Neural progenitor cell (in vitro differentiated cells): ENCODE measurements at regions not wholly inside any gene's neighbourhood (a gene's known extent, or its start where the extent isn't known, plus 50 kb on each side); places are given as distances from the start of the nearest gene placed in this dataset.

Experiments
- EZH2 ChIP-seq: fragments of 200-600 bp; sonication (generic); IDR thresholded peaks from 2 replicates; pipeline ENCODE4 v1.6.1; 2017; ENCODE audit warnings: antibody characterized with exemption, mild to moderate bottlenecking, moderate library complexity
- EZH2phosphoT487 ChIP-seq: fragments of 200-600 bp; sonication (generic); IDR thresholded peaks from 2 replicates; pipeline ENCODE4 v1.6.1; 2017; ENCODE audit warnings: antibody characterized with exemption
- TF ChIP-seq, protein P1 (sequence below): fragments of 200-600 bp; sonication (generic); IDR thresholded peaks from 2 replicates; pipeline ENCODE4 v1.5.1; 2017; ENCODE audit warnings: antibody characterized with exemption, mild to moderate bottlenecking

GRCh38 chr4:71167083-71167482, 171.7 kb upstream of the SLC4A4 start:
- TF ChIP-seq, protein P1, sequence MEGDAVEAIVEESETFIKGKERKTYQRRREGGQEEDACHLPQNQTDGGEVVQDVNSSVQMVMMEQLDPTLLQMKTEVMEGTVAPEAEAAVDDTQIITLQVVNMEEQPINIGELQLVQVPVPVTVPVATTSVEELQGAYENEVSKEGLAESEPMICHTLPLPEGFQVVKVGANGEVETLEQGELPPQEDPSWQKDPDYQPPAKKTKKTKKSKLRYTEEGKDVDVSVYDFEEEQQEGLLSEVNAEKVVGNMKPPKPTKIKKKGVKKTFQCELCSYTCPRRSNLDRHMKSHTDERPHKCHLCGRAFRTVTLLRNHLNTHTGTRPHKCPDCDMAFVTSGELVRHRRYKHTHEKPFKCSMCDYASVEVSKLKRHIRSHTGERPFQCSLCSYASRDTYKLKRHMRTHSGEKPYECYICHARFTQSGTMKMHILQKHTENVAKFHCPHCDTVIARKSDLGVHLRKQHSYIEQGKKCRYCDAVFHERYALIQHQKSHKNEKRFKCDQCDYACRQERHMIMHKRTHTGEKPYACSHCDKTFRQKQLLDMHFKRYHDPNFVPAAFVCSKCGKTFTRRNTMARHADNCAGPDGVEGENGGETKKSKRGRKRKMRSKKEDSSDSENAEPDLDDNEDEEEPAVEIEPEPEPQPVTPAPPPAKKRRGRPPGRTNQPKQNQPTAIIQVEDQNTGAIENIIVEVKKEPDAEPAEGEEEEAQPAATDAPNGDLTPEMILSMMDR: no peak
- TF ChIP-seq EZH2phosphoT487: no peak
- TF ChIP-seq EZH2: no peak
